H9 (cell line): ENCODE measurements at regions not wholly inside any gene's neighbourhood (a gene's known extent, or its start where the extent isn't known, plus 50 kb on each side); places are given as distances from the start of the nearest gene placed in this dataset.

Experiments
- DNase-seq: peaks from one replicate; pipeline ENCODE4 v3.0.0-alpha.2; 2017
- H2AFZ ChIP-seq: one replicate; pipeline ENCODE4 v1.6.1; 2013; ENCODE audit warnings: mild to moderate bottlenecking, low read length, control low read depth, moderate library complexity
- H2AK5ac ChIP-seq: 2 replicates; pipeline ENCODE4 v1.6.1; 2013; ENCODE audit warnings: low read length, control low read depth, mixed read lengths; ENCODE audit not compliant: insufficient read length
- H2BK120ac ChIP-seq: one replicate; pipeline ENCODE4 v1.6.1; 2013; ENCODE audit warnings: low read depth, mild to moderate bottlenecking, low read length, control low read depth, inconsistent platforms; ENCODE audit not compliant: poor library complexity, severe bottlenecking
- H2BK12ac ChIP-seq: 2 replicates; pipeline ENCODE4 v1.6.1; 2013; ENCODE audit warnings: low read length, control low read depth, mixed read lengths, low read depth; ENCODE audit not compliant: insufficient read length
- H2BK15ac ChIP-seq: 2 replicates; pipeline ENCODE4 v1.6.1; 2013; ENCODE audit warnings: low read depth, low read length, control low read depth
- H2BK20ac ChIP-seq: one replicate; pipeline ENCODE4 v1.6.1; 2013; ENCODE audit warnings: low read depth, mild to moderate bottlenecking, low read length, control low read depth, inconsistent platforms; ENCODE audit not compliant: poor library complexity, severe bottlenecking
- H2BK5ac ChIP-seq: 2 replicates; pipeline ENCODE4 v1.6.1; 2013; ENCODE audit warnings: low read length, control low read depth, mixed read lengths; ENCODE audit not compliant: insufficient read length
- H3K14ac ChIP-seq: 2 replicates; pipeline ENCODE4 v1.6.1; 2013; ENCODE audit warnings: low read length, control low read depth; ENCODE audit not compliant: insufficient read depth
- H3K18ac ChIP-seq: 2 replicates; pipeline ENCODE4 v1.6.1; 2013; ENCODE audit warnings: low read depth, mild to moderate bottlenecking, mixed read lengths, low read length, control low read depth; ENCODE audit not compliant: insufficient read length
- H3K23ac ChIP-seq: 2 replicates; pipeline ENCODE4 v1.6.1; 2013; ENCODE audit warnings: low read length, control low read depth, mixed read lengths, low read depth; ENCODE audit not compliant: insufficient read length
- H3K23me2 ChIP-seq: 2 replicates; pipeline ENCODE4 v1.6.1; 2013; ENCODE audit warnings: low read depth, mild to moderate bottlenecking, mixed read lengths, low read length, control low read depth; ENCODE audit not compliant: insufficient read length, poor library complexity, severe bottlenecking
- H3K27ac ChIP-seq: 2 replicates; pipeline ENCODE4 v1.5.1; 2013; ENCODE audit warnings: low read length, control low read depth, mixed read lengths, low read depth; ENCODE audit not compliant: insufficient read length
- H3K27me3 ChIP-seq: 2 replicates; pipeline ENCODE4 v1.6.1; 2013; ENCODE audit warnings: low read length, control low read depth, inconsistent platforms; ENCODE audit not compliant: insufficient read depth
- H3K4ac ChIP-seq: 2 replicates; pipeline ENCODE4 v1.6.1; 2013; ENCODE audit warnings: low read depth, mild to moderate bottlenecking, control low read depth, inconsistent platforms, low read length, moderate library complexity
- H3K4me1 ChIP-seq: 2 replicates; pipeline ENCODE4 v1.6.1; 2013; ENCODE audit warnings: low read length, control low read depth, inconsistent platforms; ENCODE audit not compliant: insufficient read depth
- H3K4me2 ChIP-seq: 2 replicates; pipeline ENCODE4 v1.6.1; 2013; ENCODE audit warnings: low read length, control low read depth, mixed read lengths; ENCODE audit not compliant: insufficient read length, insufficient read depth
- H3K56ac ChIP-seq: 2 replicates; pipeline ENCODE4 v1.6.1; 2013; ENCODE audit warnings: low read depth, mild to moderate bottlenecking, mixed read lengths, low read length, control low read depth; ENCODE audit not compliant: insufficient read length
- H3K79me1 ChIP-seq: 2 replicates; pipeline ENCODE4 v1.6.1; 2013; ENCODE audit warnings: low read depth, mild to moderate bottlenecking, moderate library complexity, low read length, control low read depth, inconsistent platforms; ENCODE audit not compliant: insufficient read depth, poor library complexity, severe bottlenecking
- H3K79me2 ChIP-seq: 2 replicates; pipeline ENCODE4 v1.6.1; 2013; ENCODE audit warnings: low read length, control low read depth, inconsistent platforms; ENCODE audit not compliant: insufficient read depth
- H3K9ac ChIP-seq: 2 replicates; pipeline ENCODE4 v1.6.1; 2013; ENCODE audit warnings: low read length, control low read depth, mixed read lengths; ENCODE audit not compliant: insufficient read length; ENCODE audit errors: extremely low read depth
- H3K9me3 ChIP-seq: one replicate; pipeline ENCODE4 v1.6.1; 2013; ENCODE audit warnings: low read depth, low read length, inconsistent platforms; ENCODE audit not compliant: control insufficient read depth
- H3T11ph ChIP-seq: one replicate; pipeline ENCODE4 v1.6.1; 2013; ENCODE audit warnings: mild to moderate bottlenecking, low read length, control low read depth, inconsistent platforms
- H4K20me1 ChIP-seq: one replicate; pipeline ENCODE4 v1.6.1; 2013; ENCODE audit not compliant: control insufficient read depth, insufficient read length, insufficient read depth
- H4K5ac ChIP-seq: 2 replicates; pipeline ENCODE4 v1.6.1; 2013; ENCODE audit warnings: low read depth, mild to moderate bottlenecking, mixed read lengths, low read length, control low read depth; ENCODE audit not compliant: insufficient read length
- H4K8ac ChIP-seq: replicated peaks from 2 replicates; pipeline ENCODE4 v1.6.1; 2013; ENCODE audit warnings: low read length, control low read depth, mixed read lengths, low read depth; ENCODE audit not compliant: insufficient read length
- H4K91ac ChIP-seq: 2 replicates; pipeline ENCODE4 v1.6.1; 2013; ENCODE audit warnings: low read depth, mild to moderate bottlenecking, moderate library complexity, mixed read lengths, low read length, control low read depth; ENCODE audit not compliant: insufficient read length
- H3K27ac Mint-ChIP-seq, 3 experiments: 2 replicates in 2 of 3; 3 replicates in 1 of 3; pipeline ENCODE4 v1.8.0; 2020 to 2021; ENCODE audit warnings: mixed read lengths in 3 of 3, mild to moderate bottlenecking in 1 of 3, moderate library complexity in 1 of 3
- H3K27me3 Mint-ChIP-seq: 2 replicates; pipeline ENCODE4 v1.8.0; 2021; ENCODE audit warnings: low read depth, mild to moderate bottlenecking, moderate library complexity, mixed read lengths
- H3K36me3 Mint-ChIP-seq, 3 experiments: 2 replicates in 2 of 3; 3 replicates in 1 of 3; pipeline ENCODE4 v1.8.0; 2020 to 2021; ENCODE audit warnings: low read depth in 3 of 3, mixed read lengths in 3 of 3; ENCODE audit not compliant: insufficient read depth in 1 of 3
- H3K4me1 Mint-ChIP-seq, 2 experiments: 2 replicates each; pipeline ENCODE4 v1.8.0; 2020; ENCODE audit warnings: mixed read lengths in 2 of 2
- H3K4me3 Mint-ChIP-seq, 2 experiments: 2 replicates in 1 of 2; 3 replicates in 1 of 2; pipeline ENCODE4 v1.8.0; 2020 to 2021; ENCODE audit warnings: mild to moderate bottlenecking in 2 of 2, mixed read lengths in 2 of 2, moderate library complexity in 1 of 2
- H3K9me3 Mint-ChIP-seq, 2 experiments: 2 replicates in 1 of 2; 3 replicates in 1 of 2; pipeline ENCODE4 v1.8.0; 2020; ENCODE audit warnings: mild to moderate bottlenecking in 2 of 2, mixed read lengths in 2 of 2, moderate library complexity in 1 of 2
- WGBS: extraction: QIAGEN DNeasy Blood & Tissue Kit; methylation state at CpG from one replicate; pipeline ENCODE4 v1.1.7; 2013; ENCODE audit warnings: missing lambda C conversion rate, low lambda C conversion rate, mixed read lengths; ENCODE audit not compliant: insufficient read length; ENCODE audit errors: extremely low coverage; 5-methylcytosine and 5-hydroxymethylcytosine counted together
- TF ChIP-seq, protein P1 (sequence below): fragments of 200-600 bp; sonication (generic); conservative IDR thresholded peaks from 3 replicates; pipeline ENCODE4 v1.8.0; 2021; ENCODE audit warnings: antibody characterized with exemption, mild to moderate bottlenecking

DNA sequence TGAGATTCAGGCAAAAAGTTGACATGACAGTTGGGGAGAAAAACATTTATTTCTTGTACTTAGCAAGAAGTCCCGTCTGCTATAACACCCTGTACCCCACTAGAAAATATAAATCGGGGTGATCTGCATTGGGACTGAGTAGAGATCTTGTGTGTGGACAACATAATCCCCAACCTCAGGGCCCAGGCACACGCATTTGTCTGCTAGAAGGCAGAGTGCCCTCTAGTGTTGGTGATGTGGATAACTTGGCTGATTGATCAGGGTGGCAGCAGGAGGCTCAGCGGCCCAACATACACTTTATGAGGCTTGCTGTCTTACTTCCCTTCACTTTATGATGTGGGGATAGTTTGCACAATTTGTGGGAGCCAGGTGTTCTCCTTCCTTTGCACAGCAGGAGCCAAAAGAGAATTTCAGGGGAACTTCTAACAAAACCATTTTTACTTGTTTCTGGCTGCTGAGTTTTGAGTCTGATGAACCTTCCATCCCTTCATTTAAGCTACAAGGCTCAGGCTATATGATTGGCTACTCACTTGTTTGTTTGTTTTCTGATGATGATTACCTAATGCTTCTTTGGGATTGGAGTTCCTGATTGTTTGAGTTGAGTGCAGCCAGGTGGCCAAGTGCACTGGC is 263.2 kb downstream of the DMAC1 start:
- Mint-ChIP-seq H3K27me3 (no peaks in the 10 kb centered on the region), H3K4me3 (no peak overlapping the region)

More for the DNA sequence above, 263.2 kb downstream of the DMAC1 start:
- Mint-ChIP-seq H3K36me3 (no peaks in the 10 kb centered on the region), H3K9me3 (no peaks in the 10 kb centered on the region), H3K27ac (no peak overlapping the region; a peak in 1 of 7 replicates), H3K4me1 (peaks cover 8 to 10% of the 10 kb centered on the region in 2 experiments)
- H3T11ph ChIP-seq, result no peak overlapping the region
- no peaks in the 10 kb centered on the region for H3K4me1 ChIP-seq
- H2BK12ac ChIP-seq, result no peak overlapping the region
- no peak overlapping the region for H2BK5ac ChIP-seq
- H3K79me2 ChIP-seq, result no peaks in the 10 kb centered on the region
- no peak overlapping the region for H4K91ac ChIP-seq
- no peak overlapping the region for H4K5ac ChIP-seq
- no peaks in the 10 kb centered on the region for H4K20me1 ChIP-seq
- H3K27me3 ChIP-seq, result no peaks in the 10 kb centered on the region
- H4K8ac ChIP-seq, result no peak overlapping the region
- H2BK20ac ChIP-seq, result no peak overlapping the region
- H3K56ac ChIP-seq, result no peak overlapping the region
- H2BK15ac ChIP-seq, result no peak overlapping the region
- H2BK120ac ChIP-seq, result no peak overlapping the region
- no peak overlapping the region for H3K18ac ChIP-seq
- no peak overlapping the region for H3K4ac ChIP-seq
- H2AK5ac ChIP-seq, result no peak overlapping the region
- DNase-seq, result peak; percentile 75
- no peak overlapping the region for H2AFZ ChIP-seq
- TF ChIP-seq, protein P1, sequence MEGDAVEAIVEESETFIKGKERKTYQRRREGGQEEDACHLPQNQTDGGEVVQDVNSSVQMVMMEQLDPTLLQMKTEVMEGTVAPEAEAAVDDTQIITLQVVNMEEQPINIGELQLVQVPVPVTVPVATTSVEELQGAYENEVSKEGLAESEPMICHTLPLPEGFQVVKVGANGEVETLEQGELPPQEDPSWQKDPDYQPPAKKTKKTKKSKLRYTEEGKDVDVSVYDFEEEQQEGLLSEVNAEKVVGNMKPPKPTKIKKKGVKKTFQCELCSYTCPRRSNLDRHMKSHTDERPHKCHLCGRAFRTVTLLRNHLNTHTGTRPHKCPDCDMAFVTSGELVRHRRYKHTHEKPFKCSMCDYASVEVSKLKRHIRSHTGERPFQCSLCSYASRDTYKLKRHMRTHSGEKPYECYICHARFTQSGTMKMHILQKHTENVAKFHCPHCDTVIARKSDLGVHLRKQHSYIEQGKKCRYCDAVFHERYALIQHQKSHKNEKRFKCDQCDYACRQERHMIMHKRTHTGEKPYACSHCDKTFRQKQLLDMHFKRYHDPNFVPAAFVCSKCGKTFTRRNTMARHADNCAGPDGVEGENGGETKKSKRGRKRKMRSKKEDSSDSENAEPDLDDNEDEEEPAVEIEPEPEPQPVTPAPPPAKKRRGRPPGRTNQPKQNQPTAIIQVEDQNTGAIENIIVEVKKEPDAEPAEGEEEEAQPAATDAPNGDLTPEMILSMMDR, result peak; percentile 84
- H3K79me1 ChIP-seq, result no peaks in the 10 kb centered on the region
- H3K27ac ChIP-seq, result no peak overlapping the region
- H3K4me2 ChIP-seq, result no peak overlapping the region
- H3K14ac ChIP-seq, result no peak overlapping the region
- no peak overlapping the region for H3K23ac ChIP-seq
- WGBS, result no CpG with 5 or more reads among the region's 4 CpGs
- H3K9me3 ChIP-seq, result no peaks in the 10 kb centered on the region
- no peaks in the 10 kb centered on the region for H3K23me2 ChIP-seq
- H3K9ac ChIP-seq, result no peak overlapping the region
